GM23338 (cell line): ENCODE measurements at regions not wholly inside any gene's neighbourhood (a gene's known extent, or its start where the extent isn't known, plus 50 kb on each side); places are given as distances from the start of the nearest gene placed in this dataset.

Experiments
- ATAC-seq: fragments of 200-7000 bp; cut with Tn5 transposase; 3 replicates; pipeline ENCODE4 v1.9.1; 2020
- DNase-seq: peaks from one replicate; pipeline ENCODE4 v3.0.0-alpha.2; 2015; ENCODE audit warnings: low spot score
- H2AFZ ChIP-seq: fragments of 200-600 bp; sonication (generic); 2 replicates; pipeline ENCODE4 v1.8.0; 2016; ENCODE audit warnings: antibody characterized with exemption, mild to moderate bottlenecking, moderate library complexity
- H3F3A ChIP-seq: fragments of 200-600 bp; sonication (generic); replicated peaks from 2 replicates; pipeline ENCODE4 v1.8.0; 2017; ENCODE audit warnings: antibody characterized with exemption, mixed run types, low read depth
- H3K27ac ChIP-seq: fragments of 200-600 bp; sonication (generic); 2 replicates; pipeline ENCODE4 v1.6.1; 2016; ENCODE audit warnings: low read depth
- H3K27me3 ChIP-seq: fragments of 200-600 bp; sonication (generic); 2 replicates; pipeline ENCODE4 v1.8.0; 2016; ENCODE audit warnings: mild to moderate bottlenecking, mixed run types, moderate library complexity; ENCODE audit not compliant: insufficient read depth
- H3K36me3 ChIP-seq: fragments of 200-600 bp; sonication (generic); 2 replicates; pipeline ENCODE4 v1.8.0; 2016; ENCODE audit warnings: mild to moderate bottlenecking; ENCODE audit not compliant: insufficient read depth
- H3K4me1 ChIP-seq: fragments of 200-600 bp; sonication (generic); 2 replicates; pipeline ENCODE4 v1.8.0; 2016; ENCODE audit warnings: mild to moderate bottlenecking, moderate library complexity; ENCODE audit not compliant: insufficient read depth
- H3K4me2 ChIP-seq: fragments of 200-600 bp; sonication (generic); 2 replicates; pipeline ENCODE4 v1.7.1; 2017; ENCODE audit warnings: mixed run types
- H3K4me3 ChIP-seq: fragments of 200-600 bp; sonication (generic); 2 replicates; pipeline ENCODE4 v1.6.1; 2016; ENCODE audit warnings: mixed run types
- H3K79me2 ChIP-seq: fragments of 200-600 bp; sonication (generic); replicated peaks from 2 replicates; pipeline ENCODE4 v1.8.0; 2017; ENCODE audit warnings: mild to moderate bottlenecking; ENCODE audit not compliant: insufficient read depth
- H3K9me2 ChIP-seq: fragments of 200-600 bp; sonication (generic); 2 replicates; pipeline ENCODE4 v1.8.0; 2017; ENCODE audit not compliant: insufficient read depth
- H4K20me1 ChIP-seq: fragments of 200-600 bp; sonication (generic); replicated peaks from 2 replicates; pipeline ENCODE4 v1.8.0; 2017; ENCODE audit warnings: mild to moderate bottlenecking; ENCODE audit not compliant: insufficient read depth
- H3K27ac Mint-ChIP-seq: 2 replicates; pipeline ENCODE4 v1.8.0; 2020; ENCODE audit warnings: inconsistent platforms, mild to moderate bottlenecking, moderate library complexity, mixed read lengths
- H3K27me3 Mint-ChIP-seq: 3 replicates; pipeline ENCODE4 v1.8.0; 2022; ENCODE audit warnings: low read depth, mild to moderate bottlenecking, moderate library complexity, mixed read lengths, inconsistent platforms; ENCODE audit not compliant: insufficient read depth, poor library complexity
- H3K36me3 Mint-ChIP-seq: 3 replicates; pipeline ENCODE4 v1.8.0; 2021; ENCODE audit warnings: low read depth, mild to moderate bottlenecking, inconsistent platforms, moderate library complexity, mixed read lengths
- H3K4me1 Mint-ChIP-seq: 3 replicates; pipeline ENCODE4 v1.8.0; 2020; ENCODE audit warnings: mild to moderate bottlenecking, inconsistent platforms, mixed read lengths
- H3K4me3 Mint-ChIP-seq: 3 replicates; pipeline ENCODE4 v1.8.0; 2021; ENCODE audit warnings: moderate library complexity, mild to moderate bottlenecking, inconsistent platforms, mixed read lengths
- H3K9me3 Mint-ChIP-seq: 3 replicates; pipeline ENCODE4 v1.8.0; 2020; ENCODE audit warnings: moderate library complexity, mild to moderate bottlenecking, inconsistent platforms, mixed read lengths
- CREB1 ChIP-seq: fragments of 250-450 bp; sonication (Bioruptor Pico); IDR thresholded peaks from 2 replicates; pipeline ENCODE4 v1.5.0; 2020; ENCODE audit warnings: low read depth, mild to moderate bottlenecking, moderate library complexity
- CTCF ChIP-seq, 2 experiments: fragments of 200-600 bp in 1 of 2; sonication (generic) in 1 of 2; conservative IDR thresholded peaks; 2 replicates each; pipeline versions ENCODE4 v1.5.1 to v1.6.1; 2016 to 2017; ENCODE audit warnings: antibody characterized with exemption in 2 of 2, low read depth in 2 of 2, mild to moderate bottlenecking in 2 of 2, moderate library complexity in 1 of 2
- ETS1 ChIP-seq: IDR thresholded peaks from 2 replicates; pipeline ENCODE4 v1.6.1; 2016; ENCODE audit warnings: antibody characterized with exemption
- EZH2 ChIP-seq: fragments of 200-600 bp; sonication (generic); IDR thresholded peaks from one replicate; pipeline ENCODE4 v1.8.0; 2017; ENCODE audit warnings: antibody characterized with exemption, mild to moderate bottlenecking, low read depth; ENCODE audit not compliant: unreplicated experiment
- EZH2phosphoT487 ChIP-seq: fragments of 200-600 bp; sonication (generic); IDR thresholded peaks from one replicate; pipeline ENCODE4 v1.8.1; 2018; ENCODE audit warnings: antibody characterized with exemption; ENCODE audit not compliant: unreplicated experiment
- JUNB ChIP-seq: IDR thresholded peaks from one replicate; pipeline ENCODE4 v1.6.1; 2016; ENCODE audit warnings: antibody characterized with exemption; ENCODE audit not compliant: unreplicated experiment
- NANOG ChIP-seq: IDR thresholded peaks from 2 replicates; pipeline ENCODE4 v1.6.1; 2016; ENCODE audit warnings: antibody characterized with exemption, borderline replicate concordance
- POLR2AphosphoS5 ChIP-seq: IDR thresholded peaks from 2 replicates; pipeline ENCODE4 v1.6.1; 2016; ENCODE audit warnings: antibody characterized with exemption, low read depth
- STAT1 ChIP-seq: IDR thresholded peaks from one replicate; pipeline ENCODE4 v1.6.1; 2016; ENCODE audit warnings: antibody characterized with exemption; ENCODE audit not compliant: unreplicated experiment
- ZNF114 ChIP-seq: fragments of 250-450 bp; sonication (Bioruptor Pico); IDR thresholded peaks from 2 replicates; pipeline ENCODE4 v1.5.0; 2020; ENCODE audit warnings: mild to moderate bottlenecking, moderate library complexity
- ZNF331 ChIP-seq: fragments of 250-450 bp; sonication (Bioruptor Pico); IDR thresholded peaks from 2 replicates; pipeline ENCODE4 v1.5.0; 2020; ENCODE audit warnings: low read depth, mild to moderate bottlenecking, moderate library complexity
- ZNF462 ChIP-seq: fragments of 250-450 bp; sonication (Bioruptor Pico); IDR thresholded peaks from 2 replicates; pipeline ENCODE4 v1.5.0; 2020; ENCODE audit warnings: mild to moderate bottlenecking, moderate library complexity

- no peak for TF ChIP-seq CTCF (conservative IDR thresholded peaks at IDR 0.05; ENCODE audit: low read depth in 2 of 2)
- no peak for TF ChIP-seq POLR2AphosphoS5
- TF ChIP-seq ZNF114 (CRISPR knock-in tag), result no peak
- TF ChIP-seq ZNF462 (CRISPR knock-in tag), result no peak
- TF ChIP-seq ZNF331, result no peak
Measured at GRCh38 chrX:122252454-122252853, 931.6 kb upstream of the GRIA3 start (continued).

- H3K36me3 Mint-ChIP-seq, result no peaks in the 10 kb centered on the region
- no peaks in the 10 kb centered on the region for H3K79me2 ChIP-seq
- H3K4me2 ChIP-seq, result no peak overlapping the region
- no peak overlapping the region for H3K27ac Mint-ChIP-seq
- H3K27me3 ChIP-seq, result no peaks in the 10 kb centered on the region
- H3K36me3 ChIP-seq, result no peaks in the 10 kb centered on the region
- no peak overlapping the region for H3K4me3 ChIP-seq
- no peaks in the 10 kb centered on the region for H3K4me1 ChIP-seq
- H3K4me1 Mint-ChIP-seq, result no peaks in the 10 kb centered on the region
- H3K27me3 Mint-ChIP-seq, result no peaks in the 10 kb centered on the region
- no peak overlapping the region for H3K4me3 Mint-ChIP-seq
- ATAC-seq, result no peak
- no peak overlapping the region for H3K27ac ChIP-seq
- H3K9me2 ChIP-seq, result no peaks in the 10 kb centered on the region
- no peaks in the 10 kb centered on the region for H4K20me1 ChIP-seq
- no peaks in the 10 kb centered on the region for H3K9me3 Mint-ChIP-seq
- H2AFZ ChIP-seq, result no peak overlapping the region
- H3F3A ChIP-seq, result no peaks in the 10 kb centered on the region
- no peak for DNase-seq
- TF ChIP-seq EZH2, result no peak
- no peak for TF ChIP-seq STAT1
- no peak for TF ChIP-seq NANOG
- no peak for TF ChIP-seq ETS1
- TF ChIP-seq ZNF114 (CRISPR knock-in tag), result no peak
- TF ChIP-seq CREB1 (CRISPR knock-in tag), result no peak
- TF ChIP-seq CTCF (conservative IDR thresholded peaks at IDR 0.05; ENCODE audit: low read depth in 2 of 2), result no peak
- TF ChIP-seq EZH2phosphoT487, result no peak
- TF ChIP-seq JUNB, result no peak
Measured at GRCh38 chrX:122268353-122268752, 915.7 kb upstream of the GRIA3 start.
